ENCODE measurements at regions not wholly inside any gene's neighbourhood (a gene's known extent, or its start where the extent isn't known, plus 50 kb on each side); places are given as distances from the start of the nearest gene placed in this dataset.
"Not testable (repeated sequence)": the region's sequence is repeated elsewhere in the genome, so short reads cannot be mapped to it uniquely, and the experiment has no call there.

GRCh38 chr7:153072806-153073205 lies 313.3 kb downstream of the ACTR3B start:
- TF ChIP-seq EZH2 (IDR thresholded peaks at IDR 0.05; ENCODE audit: insufficient read depth, poor library complexity, severe bottlenecking) (no peak), EZH2phosphoT487 (IDR thresholded peaks at IDR 0.05; ENCODE audit: insufficient read depth, low read depth) (no peak)
- 20 to 21% methylated on average over 4 of the region's 4 CpGs for WGBS, 2 experiments (ENCODE audit: low coverage in 1 of 2, low lambda C conversion rate in 2 of 2, missing lambda C conversion rate in 2 of 2)
- H3K4me1 ChIP-seq (ENCODE audit: insufficient read depth): no peaks in the 10 kb centered on the region
- in situ Hi-C loops (cut with MboI): no loop called here
- H4K20me1 ChIP-seq (ENCODE audit: insufficient read depth): no peaks in the 10 kb centered on the region
- DNase-seq: no peak
- no peaks in the 10 kb centered on the region for H3F3A ChIP-seq (ENCODE audit: insufficient read depth)
- no peak overlapping the region for H3K9ac ChIP-seq
- no peak overlapping the region for H3K4me3 ChIP-seq
- H3K9me2 ChIP-seq (ENCODE audit: insufficient read depth): no peaks in the 10 kb centered on the region
- H3K79me2 ChIP-seq (ENCODE audit: insufficient read depth): no peaks in the 10 kb centered on the region
- H3K27ac ChIP-seq: no peak overlapping the region
- H3K9me3 ChIP-seq (ENCODE audit: low read depth): no peaks in the 10 kb centered on the region
- H3K4me2 ChIP-seq (ENCODE audit: unreplicated experiment): no peak overlapping the region
- no peak overlapping the region for H2AFZ ChIP-seq
- no peaks in the 10 kb centered on the region for H3K27me3 ChIP-seq (replicated peaks; ENCODE audit: insufficient read depth)
- no peaks in the 10 kb centered on the region for H3K36me3 ChIP-seq (ENCODE audit: low read depth)

GRCh38 chr7:153076289-153076688 lies 316.7 kb downstream of the ACTR3B start:
- H3K9me3 ChIP-seq (ENCODE audit: low read depth); H2AFZ ChIP-seq; H3K36me3 ChIP-seq (ENCODE audit: low read depth); H3K4me3 ChIP-seq; H3K4me2 ChIP-seq (ENCODE audit: unreplicated experiment); DNase-seq; H3K79me2 ChIP-seq (ENCODE audit: insufficient read depth); H3K9me2 ChIP-seq (ENCODE audit: insufficient read depth); H3K9ac ChIP-seq; in situ Hi-C loops (cut with MboI); H3K4me1 ChIP-seq (ENCODE audit: insufficient read depth); H3F3A ChIP-seq (ENCODE audit: insufficient read depth); H3K27ac ChIP-seq; H4K20me1 ChIP-seq (ENCODE audit: insufficient read depth); H3K27me3 ChIP-seq (replicated peaks; ENCODE audit: insufficient read depth): not testable (repeated sequence)
- WGBS, 2 experiments (ENCODE audit: low coverage in 1 of 2, low lambda C conversion rate in 2 of 2, missing lambda C conversion rate in 2 of 2): 43 to 48% methylated on average over 2 of the region's 2 CpGs

GRCh38 chr7:153081496-153081895 lies 321.9 kb downstream of the ACTR3B start:
- H3K9me3 ChIP-seq (ENCODE audit: low read depth): no peaks in the 10 kb centered on the region
- no peak overlapping the region for H3K4me3 ChIP-seq
- TF ChIP-seq EZH2 (IDR thresholded peaks at IDR 0.05; ENCODE audit: insufficient read depth, poor library complexity, severe bottlenecking) (no peak), EZH2phosphoT487 (IDR thresholded peaks at IDR 0.05; ENCODE audit: insufficient read depth, low read depth) (no peak)
- no peak overlapping the region for H3K9ac ChIP-seq
- no peaks in the 10 kb centered on the region for H3K36me3 ChIP-seq (ENCODE audit: low read depth)
- 22 to 23% methylated on average over 8 of the region's 8 CpGs for WGBS, 2 experiments (ENCODE audit: low coverage in 1 of 2, low lambda C conversion rate in 2 of 2, missing lambda C conversion rate in 2 of 2)
- no peaks in the 10 kb centered on the region for H4K20me1 ChIP-seq (ENCODE audit: insufficient read depth)
- H3F3A ChIP-seq (ENCODE audit: insufficient read depth): no peaks in the 10 kb centered on the region
- H3K27me3 ChIP-seq (replicated peaks; ENCODE audit: insufficient read depth): no peaks in the 10 kb centered on the region
- H3K4me2 ChIP-seq (ENCODE audit: unreplicated experiment): no peak overlapping the region
- in situ Hi-C loops (cut with MboI): no loop called here
- H3K4me1 ChIP-seq (ENCODE audit: insufficient read depth): no peaks in the 10 kb centered on the region
- H3K9me2 ChIP-seq (ENCODE audit: insufficient read depth): no peaks in the 10 kb centered on the region
- H3K27ac ChIP-seq: no peak overlapping the region
- H2AFZ ChIP-seq: no peak overlapping the region
- H3K79me2 ChIP-seq (ENCODE audit: insufficient read depth): no peaks in the 10 kb centered on the region
- no peak for DNase-seq

- 60 to 75% methylated on average over 6 of the region's 6 CpGs for WGBS, 2 experiments (ENCODE audit: low coverage in 1 of 2, low lambda C conversion rate in 2 of 2, missing lambda C conversion rate in 2 of 2)
- TF ChIP-seq EZH2phosphoT487 (IDR thresholded peaks at IDR 0.05; ENCODE audit: insufficient read depth, low read depth) (no peak), EZH2 (IDR thresholded peaks at IDR 0.05; ENCODE audit: insufficient read depth, poor library complexity, severe bottlenecking) (no peak)
- in situ Hi-C loops (cut with MboI): no loop called here
Observed at GRCh38 chr7:153084278-153084677, 324.7 kb downstream of the ACTR3B start.

GRCh38 chr7:153087498-153087897 lies 327.9 kb downstream of the ACTR3B start:
- no peak for TF ChIP-seq EZH2 (IDR thresholded peaks at IDR 0.05; ENCODE audit: insufficient read depth, poor library complexity, severe bottlenecking)
- TF ChIP-seq EZH2phosphoT487 (IDR thresholded peaks at IDR 0.05; ENCODE audit: insufficient read depth, low read depth): no peak
- no peak overlapping the region for H3K9ac ChIP-seq
- H2AFZ ChIP-seq: no peak overlapping the region
- no peaks in the 10 kb centered on the region for H3K36me3 ChIP-seq (ENCODE audit: low read depth)
- DNase-seq: no peak
- no peak overlapping the region for H3K4me2 ChIP-seq (ENCODE audit: unreplicated experiment)
- H3F3A ChIP-seq (ENCODE audit: insufficient read depth): no peaks in the 10 kb centered on the region
- no peaks in the 10 kb centered on the region for H3K9me2 ChIP-seq (ENCODE audit: insufficient read depth)
- in situ Hi-C loops (cut with MboI): no loop called here
- no peak overlapping the region for H3K4me3 ChIP-seq
- H3K27ac ChIP-seq: no peak overlapping the region
- no peaks in the 10 kb centered on the region for H4K20me1 ChIP-seq (ENCODE audit: insufficient read depth)
- H3K9me3 ChIP-seq (ENCODE audit: low read depth): no peaks in the 10 kb centered on the region
- no peaks in the 10 kb centered on the region for H3K4me1 ChIP-seq (ENCODE audit: insufficient read depth)
- H3K27me3 ChIP-seq (replicated peaks; ENCODE audit: insufficient read depth): no peaks in the 10 kb centered on the region
- H3K79me2 ChIP-seq (ENCODE audit: insufficient read depth): no peaks in the 10 kb centered on the region
- 36 to 40% methylated on average over 4 of the region's 4 CpGs for WGBS, 2 experiments (ENCODE audit: low coverage in 1 of 2, low lambda C conversion rate in 2 of 2, missing lambda C conversion rate in 2 of 2)

More at GRCh38 chr7:153084278-153084677, 324.7 kb downstream of the ACTR3B start:
- Histone ChIP-seq H3K4me1 (ENCODE audit: insufficient read depth) (no peaks in the 10 kb centered on the region), H3K27me3 (replicated peaks; ENCODE audit: insufficient read depth) (no peaks in the 10 kb centered on the region), H3K9me3 (ENCODE audit: low read depth) (no peaks in the 10 kb centered on the region), H3K9me2 (ENCODE audit: insufficient read depth) (no peaks in the 10 kb centered on the region), H3K4me2 (ENCODE audit: unreplicated experiment) (no peak overlapping the region), H3K36me3 (ENCODE audit: low read depth) (no peaks in the 10 kb centered on the region), H3K9ac (no peak overlapping the region), H3K27ac (no peak overlapping the region), H3K4me3 (no peak overlapping the region), H3K79me2 (ENCODE audit: insufficient read depth) (no peaks in the 10 kb centered on the region), H3F3A (ENCODE audit: insufficient read depth) (no peaks in the 10 kb centered on the region), H2AFZ (no peak overlapping the region), H4K20me1 (ENCODE audit: insufficient read depth) (no peaks in the 10 kb centered on the region)
- no peak for DNase-seq
